HG03060 (cell line): ENCODE measurements at regions not wholly inside any gene's neighbourhood (a gene's known extent, or its start where the extent isn't known, plus 50 kb on each side); places are given as distances from the start of the nearest gene placed in this dataset.
A peak's percentile ranks its signal among the peaks of the same experiment; 100 is the strongest.

Experiments
- ATAC-seq: cut with Tn5 transposase; IDR thresholded peaks from one replicate; pipeline ENCODE4 v1.9.1; 2021; ENCODE audit warnings: low read depth, moderate number of reproducible peaks; ENCODE audit not compliant: unreplicated experiment

DNA sequence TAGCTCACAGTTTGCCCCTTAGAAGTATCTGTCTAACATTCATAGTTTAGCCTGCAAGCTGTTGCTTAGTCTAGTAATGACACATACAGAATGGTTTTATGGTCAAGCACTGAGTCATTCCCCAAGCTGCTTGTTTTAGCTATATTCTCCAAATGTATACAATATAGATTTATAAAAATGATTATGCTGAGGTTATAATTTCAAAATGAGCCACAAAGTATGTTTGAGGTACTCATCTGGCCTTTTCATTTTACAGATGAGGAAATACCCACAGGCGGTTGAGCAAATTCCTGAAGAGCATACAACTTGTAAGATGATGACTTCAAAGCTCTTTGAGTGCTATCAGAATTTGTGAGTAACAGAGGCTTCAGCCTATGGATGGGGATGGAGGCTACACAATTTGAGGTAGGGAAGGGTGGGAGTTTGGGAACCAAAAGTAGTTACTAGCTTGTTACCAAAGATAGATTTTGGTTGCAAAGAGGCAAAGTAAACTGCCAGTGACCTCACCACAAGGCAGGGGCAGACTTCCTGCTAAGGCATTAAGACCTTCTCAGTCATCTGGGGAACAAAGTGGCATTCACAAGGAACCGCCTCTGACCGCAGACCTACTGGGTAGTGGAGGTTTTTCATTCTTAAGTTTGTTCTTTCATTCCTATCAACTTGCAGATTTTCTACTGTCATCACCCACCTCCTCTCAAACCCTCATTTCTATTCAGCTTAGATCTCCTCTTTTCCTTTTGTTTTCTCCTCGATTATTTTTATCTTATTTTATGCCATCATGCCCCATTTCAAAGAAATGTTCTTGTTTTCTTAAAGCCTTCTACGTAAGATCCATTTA is 257.2 kb upstream of the NECTIN3 start:
- ATAC-seq, result peak; percentile 88

DNA sequence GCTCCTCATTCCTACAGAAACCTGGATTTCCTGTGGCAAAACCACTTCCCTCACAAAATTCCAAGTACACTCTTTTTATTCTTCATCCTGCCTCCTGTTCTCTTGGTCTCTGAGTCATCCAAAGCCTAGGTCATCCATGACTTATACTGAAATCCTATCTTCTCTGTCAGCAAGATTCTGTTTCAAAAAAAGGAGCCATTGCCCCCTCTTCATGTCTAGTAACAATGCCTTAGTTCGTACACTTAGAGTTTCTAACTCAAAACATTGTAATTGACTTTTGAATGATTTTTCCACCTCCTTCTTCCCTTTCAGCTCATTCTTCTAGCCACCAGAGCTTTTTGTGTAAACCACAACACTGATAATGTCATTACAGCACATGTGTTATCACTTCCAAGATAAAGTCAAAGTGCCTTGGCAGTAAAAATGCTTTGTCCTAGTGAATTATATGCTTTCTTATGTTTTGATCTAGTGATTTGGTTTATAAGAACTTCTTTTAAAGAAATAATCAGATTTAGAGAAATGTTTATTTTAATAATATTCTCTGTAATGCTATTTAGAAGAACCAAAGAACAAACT is 256.5 kb upstream of the NECTIN3 start:
- ATAC-seq, result no peak

DNA sequence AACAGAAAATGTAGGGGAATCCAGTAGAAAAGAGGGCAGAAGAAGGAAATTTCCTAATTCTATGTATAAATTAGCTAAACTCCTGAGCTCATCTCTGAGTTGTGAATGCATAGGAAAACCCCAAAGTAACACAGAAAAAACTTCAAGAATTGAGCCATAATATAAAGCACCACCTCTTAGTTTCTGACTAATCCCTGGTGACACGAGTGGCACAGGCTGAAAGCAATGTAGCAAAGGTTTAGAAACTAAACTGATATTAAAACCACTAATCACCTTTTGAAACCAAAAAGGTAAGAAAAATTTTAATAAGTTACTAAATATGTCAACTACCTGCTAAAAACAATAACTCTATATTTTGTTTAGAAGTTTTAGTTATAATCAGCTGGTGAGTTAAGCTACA is 255.6 kb upstream of the NECTIN3 start:
- no peak for ATAC-seq

DNA sequence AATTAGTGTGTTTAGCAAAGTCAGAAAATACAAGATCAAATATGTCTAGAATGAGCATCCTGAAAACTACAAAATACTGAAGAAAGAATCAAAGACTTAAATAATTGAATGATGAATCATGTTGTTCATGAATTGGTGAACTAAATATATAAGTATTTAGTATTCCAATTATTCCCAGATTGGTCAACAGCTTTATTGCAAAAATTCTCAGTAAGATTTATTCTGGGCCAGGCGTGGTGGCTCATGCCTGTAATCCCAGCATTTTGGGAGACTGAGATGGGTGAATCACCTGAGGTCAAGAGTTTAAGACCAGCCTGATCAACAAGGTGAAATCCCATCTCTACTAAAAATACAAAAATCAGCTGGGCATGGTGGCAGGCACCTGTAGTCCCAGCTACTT is 250.0 kb upstream of the NECTIN3 start:
- no peak for ATAC-seq

DNA sequence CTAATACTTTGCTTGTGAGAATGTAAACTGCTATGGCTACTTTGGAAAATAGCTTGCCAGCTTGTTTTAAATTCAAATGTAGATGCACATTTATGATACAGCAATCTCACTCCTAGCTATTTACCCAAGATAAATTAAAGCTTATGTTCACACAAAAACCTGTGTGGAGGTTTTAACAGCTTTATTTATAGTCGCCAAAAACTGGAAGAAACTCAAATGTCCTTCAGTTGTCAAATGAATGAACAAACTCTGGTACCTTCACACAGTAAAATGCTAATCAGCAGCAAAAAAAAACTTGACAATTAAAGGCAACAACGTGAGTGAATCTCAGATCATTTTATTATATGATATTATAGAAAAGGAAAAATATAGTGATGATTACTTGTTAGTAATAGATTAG is 248.6 kb upstream of the NECTIN3 start:
- no peak for ATAC-seq

DNA sequence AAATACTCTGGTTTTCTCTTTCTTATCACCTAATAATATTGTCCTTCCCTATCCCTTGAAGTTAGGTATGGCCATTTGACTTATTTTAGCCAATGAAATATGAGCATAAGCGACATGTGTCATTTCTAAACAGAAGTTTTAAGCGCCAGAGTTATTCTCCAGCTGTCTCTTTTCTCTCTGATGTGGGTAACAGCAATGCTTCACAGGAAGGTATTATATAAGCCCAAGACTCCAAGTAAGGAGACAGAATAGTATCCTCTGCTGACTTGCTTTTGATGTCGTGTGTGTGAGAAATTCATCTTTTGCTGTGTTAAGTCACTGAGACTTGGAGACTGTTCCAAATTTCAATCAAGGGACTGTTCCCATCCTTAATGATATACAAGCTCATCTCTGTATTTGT is 224.6 kb upstream of the NECTIN3 start:
- ATAC-seq, result no peak

DNA sequence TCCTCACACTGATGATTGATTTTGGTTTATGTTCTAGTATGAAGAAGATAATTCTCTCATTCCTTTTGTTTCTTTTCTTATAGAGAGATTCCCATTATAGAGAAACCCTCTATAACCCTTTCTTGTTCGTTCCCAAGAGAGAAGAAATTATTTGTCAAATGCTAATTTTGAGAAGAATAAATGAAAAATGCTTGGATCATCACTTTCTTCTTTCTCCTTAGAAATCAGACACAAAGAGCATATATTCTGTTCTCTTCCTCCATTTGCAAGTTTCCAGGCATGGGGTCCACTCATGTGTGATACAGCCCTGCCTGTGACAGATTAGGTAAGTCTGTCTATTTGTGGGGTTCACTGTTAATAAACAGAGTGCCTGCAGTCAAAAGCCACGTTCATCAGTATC is 222.6 kb upstream of the NECTIN3 start:
- no peak for ATAC-seq

DNA sequence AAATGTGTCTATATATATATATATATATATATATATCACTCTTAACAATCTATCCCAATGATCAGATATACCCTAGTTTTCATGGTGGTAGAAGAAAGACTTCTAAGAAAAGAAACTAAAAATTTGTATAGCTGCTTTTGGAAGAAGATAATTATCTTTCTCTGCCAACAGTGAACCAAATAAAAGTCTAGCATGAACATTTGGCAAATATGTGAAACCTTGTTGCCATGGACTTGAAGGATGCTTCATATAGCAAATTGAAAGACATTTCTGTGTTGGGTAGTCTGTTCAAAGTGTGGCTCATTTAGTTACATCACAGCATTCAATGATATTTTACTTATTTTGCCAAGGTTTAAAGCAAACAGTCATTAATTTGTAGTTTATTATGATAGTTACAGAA is 219.9 kb upstream of the NECTIN3 start:
- no peak for ATAC-seq

DNA sequence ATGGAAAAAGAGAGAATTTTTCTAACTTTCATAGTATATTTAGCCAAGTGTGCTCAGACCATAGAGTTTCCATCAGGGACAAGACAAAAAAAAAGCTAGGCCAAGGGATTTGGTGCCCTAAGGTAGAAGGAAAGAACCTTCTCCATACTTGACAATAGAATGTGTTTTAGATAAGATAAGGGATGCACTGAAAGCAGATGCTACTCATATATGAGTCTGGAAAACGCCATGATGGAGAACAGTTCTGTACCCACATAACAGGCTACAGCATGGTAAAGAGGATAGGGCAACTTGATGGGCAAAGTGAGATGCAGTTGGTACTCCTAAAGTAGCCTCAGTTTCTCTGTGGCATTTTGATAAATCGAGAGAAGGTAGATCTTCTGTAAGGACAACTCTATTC is 216.4 kb upstream of the NECTIN3 start:
- no peak for ATAC-seq

DNA sequence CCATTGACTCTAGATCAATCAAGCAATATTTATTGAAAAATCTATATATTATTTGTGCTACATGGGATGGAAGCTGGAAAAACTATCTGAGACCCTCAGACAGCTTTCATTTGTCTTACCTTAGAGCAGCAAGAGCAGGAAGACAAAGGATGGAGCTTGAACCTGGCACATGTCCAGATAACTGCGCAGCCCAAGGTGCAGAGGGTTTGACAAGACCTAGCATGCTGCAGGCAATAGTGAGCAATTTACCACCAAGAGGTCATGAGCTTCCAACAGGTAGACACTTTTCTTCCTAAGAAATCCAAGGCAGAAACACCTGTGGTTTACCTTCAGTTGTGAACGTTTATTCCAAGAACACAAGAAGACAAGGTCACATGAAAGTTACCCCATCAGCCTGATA is 214.7 kb upstream of the NECTIN3 start:
- ATAC-seq, result no peak

DNA sequence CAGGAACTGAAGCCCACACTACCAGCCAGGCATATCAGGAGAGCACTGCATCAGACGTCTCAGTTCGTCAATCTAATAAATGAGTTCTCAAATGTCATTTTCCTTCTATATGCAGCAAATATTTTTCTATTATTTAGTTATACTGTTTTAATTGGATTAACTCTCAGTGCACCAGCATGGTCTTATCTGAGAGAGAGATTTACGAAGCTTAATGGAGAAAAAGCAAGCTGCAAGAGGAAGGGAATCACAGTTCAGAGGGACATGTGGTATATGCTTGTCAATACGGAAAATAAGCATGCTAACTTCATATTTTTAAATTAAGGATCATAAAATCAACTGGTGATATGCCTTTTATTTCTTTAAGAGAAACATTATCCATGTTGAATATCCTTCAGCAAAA is 213.1 kb upstream of the NECTIN3 start:
- no peak for ATAC-seq

DNA sequence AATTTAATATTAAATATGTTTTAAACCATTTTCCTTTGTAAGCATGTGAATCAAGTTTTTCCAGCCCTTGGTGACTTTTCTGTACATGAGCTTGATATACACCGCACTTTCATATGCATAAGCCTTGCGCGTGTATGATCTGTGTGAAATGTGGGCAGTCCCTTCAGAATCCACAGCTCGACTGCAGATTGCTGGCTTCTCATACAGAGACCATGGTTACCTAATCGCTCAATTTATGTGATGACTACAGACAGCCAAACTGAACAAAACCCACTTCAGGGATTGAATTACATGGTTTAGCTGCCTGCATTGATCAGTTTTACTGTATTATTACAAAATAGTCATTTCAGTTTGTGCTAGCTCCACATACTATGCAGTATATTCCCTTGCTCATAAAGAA is 212.3 kb upstream of the NECTIN3 start:
- no peak for ATAC-seq

DNA sequence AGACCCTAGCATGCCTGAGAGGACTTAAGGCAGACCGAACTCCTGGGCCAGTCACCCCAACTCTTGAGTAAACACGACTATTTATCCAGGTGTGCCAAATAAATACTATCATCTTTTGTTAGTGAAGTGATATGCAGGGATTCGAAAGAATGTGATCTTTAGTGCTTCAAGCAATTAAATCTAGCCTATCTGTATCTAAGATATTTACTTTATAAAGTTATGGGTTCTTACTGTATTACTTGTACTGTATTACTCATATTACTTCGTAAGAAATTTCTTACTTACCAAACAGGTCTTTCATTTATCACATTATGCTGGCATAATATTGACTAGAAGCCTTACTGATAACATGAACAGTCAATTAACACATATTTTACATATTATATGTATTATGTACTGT is 211.6 kb upstream of the NECTIN3 start:
- no peak for ATAC-seq

DNA sequence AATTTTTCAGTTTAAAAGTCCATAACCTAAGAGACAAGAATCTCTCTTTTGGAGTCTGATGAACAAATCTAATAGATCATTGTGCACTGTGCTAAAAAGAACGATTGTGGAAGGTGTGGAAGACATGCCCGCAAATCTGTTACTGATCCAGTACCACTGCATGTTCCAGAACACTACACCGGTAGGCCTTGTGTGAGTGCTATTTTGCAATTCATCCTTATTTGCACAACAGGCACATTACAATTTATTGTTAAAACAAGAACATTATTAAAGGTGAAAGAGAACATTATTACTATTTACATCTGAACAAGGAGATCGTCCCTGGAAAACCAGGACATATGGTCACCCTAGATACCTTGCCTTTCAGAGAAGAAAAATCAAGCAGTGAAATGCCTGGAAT is 205.7 kb upstream of the NECTIN3 start:
- ATAC-seq, result no peak

DNA sequence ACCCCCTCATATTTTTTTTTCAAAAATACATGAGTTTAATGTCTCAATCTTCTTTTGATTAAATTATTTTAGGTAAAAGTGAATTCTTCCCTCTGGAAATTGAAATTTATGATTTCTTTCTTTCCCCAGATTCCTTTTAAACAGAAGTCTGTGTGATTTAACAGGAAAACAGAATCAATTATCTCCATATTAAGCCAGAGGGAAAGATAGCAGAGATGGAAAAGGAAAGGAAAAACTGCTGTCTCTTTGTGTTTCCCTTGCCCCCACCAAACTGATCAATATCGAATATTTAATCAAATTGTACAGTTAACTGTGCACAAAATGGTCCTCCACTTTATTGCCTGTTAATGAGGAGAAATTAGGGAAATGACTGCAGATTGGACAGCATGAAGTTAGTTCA is 203.5 kb upstream of the NECTIN3 start:
- no peak for ATAC-seq

DNA sequence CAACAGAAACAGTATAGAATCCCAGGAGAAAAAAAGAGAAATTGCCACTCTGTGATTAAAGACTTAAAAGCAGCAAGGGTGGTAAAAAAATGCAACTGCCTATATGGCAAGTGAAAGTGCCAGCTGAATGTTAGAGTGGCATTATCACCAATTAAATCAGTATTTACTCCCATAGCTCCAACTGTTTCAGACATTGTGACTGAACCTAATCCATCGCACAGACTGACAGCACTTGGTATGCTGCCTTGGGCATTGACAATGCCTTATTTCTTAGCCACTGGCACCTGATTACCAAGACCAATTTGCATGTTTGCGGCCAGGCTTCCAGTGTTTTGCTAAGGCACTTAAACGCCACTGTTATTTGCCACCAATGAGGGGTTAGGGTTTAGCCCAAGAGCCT is 201.9 kb upstream of the NECTIN3 start:
- ATAC-seq, result no peak

DNA sequence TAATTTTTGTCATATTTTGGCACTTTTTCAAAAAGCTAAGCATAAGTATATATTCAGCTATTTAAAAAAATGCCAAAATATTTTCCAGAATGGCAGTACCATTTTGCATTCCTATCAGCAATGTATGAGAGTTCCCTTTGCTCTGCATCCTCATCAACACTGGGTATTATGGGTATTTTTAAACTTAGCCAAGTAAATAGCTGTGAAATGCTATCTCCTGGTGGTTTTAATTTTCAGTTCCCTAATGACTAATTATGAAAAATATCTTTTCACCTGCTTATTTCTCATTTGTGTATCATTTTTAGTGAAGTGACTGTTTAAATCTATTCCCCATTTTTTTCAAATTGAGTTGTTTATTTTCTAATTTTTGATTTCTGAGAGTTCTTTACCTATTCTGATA is 199.7 kb upstream of the NECTIN3 start:
- no peak for ATAC-seq

DNA sequence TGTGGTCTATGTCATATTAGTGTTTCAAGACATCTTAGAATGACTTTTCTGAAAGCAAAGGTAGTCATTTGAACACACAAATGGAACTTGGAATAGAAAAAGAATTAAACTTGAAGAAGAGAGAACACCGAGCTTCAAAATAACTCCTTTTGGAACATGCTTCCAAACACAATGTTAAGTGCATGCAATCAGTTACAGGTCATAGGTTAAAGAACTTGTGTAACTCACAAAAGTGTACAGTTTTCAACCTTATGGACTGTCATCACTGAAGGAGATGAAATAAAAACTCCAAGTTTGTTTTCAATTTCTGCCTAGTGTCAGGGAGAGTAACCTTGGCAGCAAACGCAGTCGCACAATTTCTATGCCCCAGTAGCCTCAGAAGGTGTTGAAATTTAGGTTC is 192.9 kb upstream of the NECTIN3 start:
- ATAC-seq, result no peak

DNA sequence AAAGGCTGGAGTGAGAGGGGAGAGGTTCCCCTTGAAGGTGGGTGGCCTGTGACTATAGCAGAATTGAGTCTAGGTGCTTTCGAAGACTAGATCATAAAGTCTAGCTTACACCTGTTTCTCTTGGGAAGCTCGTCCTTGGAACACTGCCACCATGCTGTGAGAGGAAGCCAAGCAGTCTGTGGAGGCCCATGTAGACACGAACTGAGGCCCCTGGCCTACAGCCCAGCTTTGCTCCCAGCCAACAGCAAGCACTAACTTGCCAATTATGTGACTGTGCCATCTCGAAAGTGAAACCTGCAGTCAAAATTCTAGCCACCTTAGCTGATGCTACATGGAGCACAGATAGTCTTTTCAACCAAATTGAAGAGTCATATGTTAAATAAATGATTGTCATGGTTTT is 190.5 kb upstream of the NECTIN3 start:
- no peak for ATAC-seq

DNA sequence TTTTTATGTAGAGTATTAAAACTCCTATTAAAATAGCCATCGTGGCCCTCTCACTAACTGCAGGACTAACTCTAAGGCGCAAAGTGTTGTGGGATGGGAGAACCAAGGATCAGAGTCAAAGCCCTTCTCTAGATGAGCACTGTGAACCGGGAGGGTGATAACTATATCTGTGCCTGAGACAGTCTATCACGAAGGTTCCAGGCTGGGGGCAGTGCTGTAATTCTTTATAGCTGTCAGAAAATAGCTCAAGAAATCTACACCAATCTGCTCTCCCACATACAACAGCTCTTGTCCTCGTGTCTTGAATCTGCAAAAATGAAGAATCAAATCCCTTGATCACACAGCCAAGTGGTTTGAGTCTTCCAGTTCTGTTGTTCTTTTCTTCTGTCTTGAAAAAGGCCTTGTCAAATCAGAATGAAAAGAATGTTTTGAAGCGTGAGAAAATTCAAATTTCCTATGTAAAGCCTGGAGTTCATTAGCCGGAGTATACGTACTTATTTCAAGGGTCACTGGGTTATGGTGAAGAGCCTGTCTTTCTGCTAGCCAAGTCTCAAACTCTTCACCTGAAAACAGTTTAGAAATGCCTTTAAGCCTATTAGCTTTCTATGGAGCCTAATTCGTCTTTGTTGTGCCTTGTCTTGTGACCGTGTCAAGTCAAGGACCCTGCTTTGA is 185.3 kb upstream of the NECTIN3 start:
- no peak for ATAC-seq

DNA sequence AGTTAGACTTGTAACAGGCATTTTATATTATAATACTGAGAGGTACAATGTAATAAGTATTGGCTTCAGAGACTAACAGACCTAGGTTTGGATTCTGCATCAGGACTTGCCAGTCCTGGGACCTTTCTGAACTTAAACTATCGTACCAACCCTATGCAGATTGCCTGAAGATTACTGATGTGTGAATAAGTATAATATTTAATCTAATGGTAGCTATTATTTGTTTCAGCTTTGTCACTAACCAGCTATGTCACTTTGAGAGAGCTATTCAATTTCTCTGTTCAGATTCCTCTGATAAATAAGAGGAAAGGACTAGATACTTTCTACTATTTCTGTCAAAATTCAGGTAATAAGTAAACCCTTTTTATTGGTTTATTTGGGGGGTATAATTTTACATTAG is 184.4 kb upstream of the NECTIN3 start:
- ATAC-seq, result no peak
